Lower leg skin (tissue), 3 donors: ENCODE measurements at regions not wholly inside any gene's neighbourhood (a gene's known extent, or its start where the extent isn't known, plus 50 kb on each side); places are given as distances from the start of the nearest gene placed in this dataset.

Experiments
- POLR2A ChIP-seq, 2 donors: fragments of 450-650 bp; IDR thresholded peaks; one replicate each; pipeline ENCODE4 v1.6.1; 2016 to 2017; ENCODE audit warnings: antibody characterized with exemption in 2 of 2, mild to moderate bottlenecking in 1 of 2, moderate library complexity in 1 of 2
- TF ChIP-seq, protein P1 (sequence below), 3 donors: fragments of 450-650 bp; IDR thresholded peaks; one replicate each; pipeline ENCODE4 v1.5.1; 2016; ENCODE audit warnings: antibody characterized with exemption in 3 of 3, mild to moderate bottlenecking in 3 of 3, moderate library complexity in 2 of 3

DNA sequence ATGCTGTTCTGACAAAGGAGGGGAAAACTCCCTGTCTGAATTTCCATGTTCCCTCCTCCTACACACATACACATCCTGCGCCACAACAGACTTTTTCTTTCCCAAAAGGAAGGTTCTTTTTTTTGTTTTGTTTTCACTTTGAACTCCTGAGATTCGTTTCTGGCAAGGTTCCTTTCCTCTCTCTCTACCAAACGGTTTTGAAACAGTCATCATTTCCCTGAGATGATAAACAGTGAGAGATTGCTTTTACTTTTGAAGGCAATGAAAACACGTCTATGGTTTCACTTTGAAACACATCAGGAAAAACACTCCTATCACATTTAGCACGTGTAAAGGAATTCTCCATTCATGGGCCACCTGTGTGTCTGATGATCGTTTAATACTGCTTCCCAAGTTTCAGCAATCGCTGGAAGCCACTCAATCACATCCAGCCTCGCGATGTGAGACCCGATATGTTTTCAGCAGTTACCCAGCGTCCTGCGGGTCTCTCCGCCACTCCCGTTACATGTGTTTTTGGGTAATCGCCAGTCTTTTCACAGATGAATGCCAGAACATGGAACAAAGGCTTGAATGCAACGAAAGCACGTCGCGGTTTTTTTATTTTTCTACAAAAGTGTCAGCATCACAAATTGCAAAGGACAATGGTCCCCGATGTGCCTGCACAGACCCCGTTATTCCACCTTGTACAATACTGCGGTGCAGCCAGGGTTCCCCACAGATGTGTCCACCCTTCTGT, 62.8 kb upstream of the CUX1 start:
- TF ChIP-seq, protein P1, sequence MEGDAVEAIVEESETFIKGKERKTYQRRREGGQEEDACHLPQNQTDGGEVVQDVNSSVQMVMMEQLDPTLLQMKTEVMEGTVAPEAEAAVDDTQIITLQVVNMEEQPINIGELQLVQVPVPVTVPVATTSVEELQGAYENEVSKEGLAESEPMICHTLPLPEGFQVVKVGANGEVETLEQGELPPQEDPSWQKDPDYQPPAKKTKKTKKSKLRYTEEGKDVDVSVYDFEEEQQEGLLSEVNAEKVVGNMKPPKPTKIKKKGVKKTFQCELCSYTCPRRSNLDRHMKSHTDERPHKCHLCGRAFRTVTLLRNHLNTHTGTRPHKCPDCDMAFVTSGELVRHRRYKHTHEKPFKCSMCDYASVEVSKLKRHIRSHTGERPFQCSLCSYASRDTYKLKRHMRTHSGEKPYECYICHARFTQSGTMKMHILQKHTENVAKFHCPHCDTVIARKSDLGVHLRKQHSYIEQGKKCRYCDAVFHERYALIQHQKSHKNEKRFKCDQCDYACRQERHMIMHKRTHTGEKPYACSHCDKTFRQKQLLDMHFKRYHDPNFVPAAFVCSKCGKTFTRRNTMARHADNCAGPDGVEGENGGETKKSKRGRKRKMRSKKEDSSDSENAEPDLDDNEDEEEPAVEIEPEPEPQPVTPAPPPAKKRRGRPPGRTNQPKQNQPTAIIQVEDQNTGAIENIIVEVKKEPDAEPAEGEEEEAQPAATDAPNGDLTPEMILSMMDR (IDR thresholded peaks at IDR 0.05), result no peak
- no peak for TF ChIP-seq POLR2A (IDR thresholded peaks at IDR 0.05)
